HG03354 (cell line): ENCODE measurements at regions not wholly inside any gene's neighbourhood (a gene's known extent, or its start where the extent isn't known, plus 50 kb on each side); places are given as distances from the start of the nearest gene placed in this dataset.

Source experiments
- ATAC-seq: cut with Tn5 transposase; IDR thresholded peaks from one replicate; pipeline ENCODE4 v1.9.1; 2021; ENCODE audit warnings: mild to moderate bottlenecking; ENCODE audit not compliant: unreplicated experiment, poor library complexity, severe bottlenecking

GRCh38 chr1:59070610-59071009 is 226.3 kb upstream of the FGGY start:
- no peak for ATAC-seq

- ATAC-seq, result no peak
Measured at GRCh38 chr1:59071289-59071688, 225.6 kb upstream of the FGGY start.

- ATAC-seq, result no peak
Measured at GRCh38 chr1:59071876-59072582, 224.9 kb upstream of the FGGY start.

- no peak for ATAC-seq
Measured at GRCh38 chr1:59072583-59072947, 224.3 kb upstream of the FGGY start.

- no peak for ATAC-seq
Measured at GRCh38 chr1:59074598-59074997, 222.3 kb upstream of the FGGY start.

- no peak for ATAC-seq
Measured at GRCh38 chr1:59075021-59075420, 221.9 kb upstream of the FGGY start.

GRCh38 chr1:59076612-59077011 is 220.3 kb upstream of the FGGY start:
- ATAC-seq, result no peak

GRCh38 chr1:59077466-59078069 is 219.3 kb upstream of the FGGY start:
- no peak for ATAC-seq

GRCh38 chr1:59078070-59078800 is 218.7 kb upstream of the FGGY start:
- ATAC-seq, result no peak

GRCh38 chr1:59078866-59079265 is 218.0 kb upstream of the FGGY start:
- no peak for ATAC-seq

- ATAC-seq, result no peak
Measured at GRCh38 chr1:59079434-59080140, 217.3 kb upstream of the FGGY start.

GRCh38 chr1:59081181-59081580 is 215.7 kb upstream of the FGGY start:
- no peak for ATAC-seq

GRCh38 chr1:59081795-59082194 is 215.1 kb upstream of the FGGY start:
- ATAC-seq, result no peak

- ATAC-seq, result no peak
Measured at GRCh38 chr1:59083946-59084865, 212.7 kb upstream of the FGGY start.

GRCh38 chr1:59085101-59085500 is 211.8 kb upstream of the FGGY start:
- no peak for ATAC-seq

- no peak for ATAC-seq
Measured at GRCh38 chr1:59089036-59089798, 207.7 kb upstream of the FGGY start.

GRCh38 chr1:59089922-59090457 is 206.9 kb upstream of the FGGY start:
- ATAC-seq, result no peak

- ATAC-seq, result no peak
Measured at GRCh38 chr1:59092126-59092525, 204.8 kb upstream of the FGGY start.

- ATAC-seq, result no peak
Measured at GRCh38 chr1:59094001-59094400, 202.9 kb upstream of the FGGY start.
